NCI-H2196 (cell line): ENCODE measurements at regions not wholly inside any gene's neighbourhood (a gene's known extent, or its start where the extent isn't known, plus 50 kb on each side); places are given as distances from the start of the nearest gene placed in this dataset.

Experiments
- DNase-seq: peaks from one replicate; lab custom pipeline; 2025; ENCODE audit not compliant: unreplicated experiment; lab: John Stamatoyannopoulos, UW

DNA sequence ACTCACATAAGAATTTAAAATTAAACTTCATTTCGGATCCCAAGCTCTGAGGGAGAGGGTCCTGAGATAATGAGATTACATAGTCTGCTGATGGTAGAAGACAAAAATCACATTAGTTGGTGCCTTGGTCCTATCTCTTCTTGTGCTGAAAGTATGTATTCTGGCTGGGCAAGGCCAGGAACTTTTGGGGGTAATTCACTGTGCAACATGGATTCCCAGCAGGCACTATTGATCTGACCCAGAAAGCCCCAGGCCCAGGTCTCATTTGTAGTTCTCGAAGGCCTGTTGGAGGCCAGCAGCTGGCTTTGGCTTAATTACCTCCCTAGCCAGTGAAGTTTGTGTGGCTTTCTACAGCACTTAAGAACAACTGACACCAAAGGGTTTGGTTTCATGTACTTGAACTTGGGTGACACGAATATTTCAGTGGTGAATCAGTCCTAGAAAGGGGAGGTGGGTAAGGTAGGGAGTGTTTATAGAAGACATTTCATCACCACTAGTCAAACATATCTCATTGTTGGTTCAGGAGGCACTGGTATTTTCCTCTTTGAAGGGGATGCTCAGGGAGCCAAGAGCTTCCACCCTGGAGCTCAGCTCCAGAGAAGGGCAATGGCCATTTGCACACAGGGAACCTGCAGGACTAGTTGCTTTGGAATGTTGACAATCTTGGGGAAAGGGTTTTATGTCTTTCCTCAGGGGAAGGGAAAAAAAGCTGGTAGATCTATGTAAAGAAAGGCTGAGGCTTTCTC is 217.8 kb downstream of the OSR1 start:
- DNase-seq, result peak; percentile 87

- DNase-seq, result no peak
Measured at GRCh38 chr2:19139386-19139785, 219.0 kb downstream of the OSR1 start.

DNA sequence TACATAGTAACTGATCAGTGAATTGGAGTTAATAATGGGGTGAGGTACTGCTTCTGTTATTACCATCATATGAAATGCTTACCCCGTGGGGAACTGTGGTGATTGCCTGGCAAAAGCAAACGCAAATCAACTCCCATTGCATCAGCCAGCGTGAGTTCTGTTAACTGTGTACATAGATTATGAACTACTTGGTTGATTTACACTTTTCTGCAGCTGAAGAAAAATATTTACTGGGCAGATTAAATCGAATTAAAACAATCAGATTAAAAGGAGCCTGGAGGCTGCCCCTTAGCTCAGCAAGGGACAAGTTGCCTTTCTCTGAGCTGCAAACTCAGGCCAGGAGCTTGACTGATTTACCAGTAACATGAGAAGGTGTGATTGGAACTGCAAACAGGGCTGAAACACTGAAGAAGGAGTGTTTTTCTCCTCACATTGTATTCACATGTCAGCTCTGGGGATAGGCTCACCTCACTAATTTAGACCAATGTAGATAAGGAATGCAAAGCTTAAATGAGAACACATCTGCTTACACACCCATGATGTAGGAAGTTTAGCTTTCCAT is 220.1 kb downstream of the OSR1 start:
- DNase-seq, result peak; percentile 26

DNA sequence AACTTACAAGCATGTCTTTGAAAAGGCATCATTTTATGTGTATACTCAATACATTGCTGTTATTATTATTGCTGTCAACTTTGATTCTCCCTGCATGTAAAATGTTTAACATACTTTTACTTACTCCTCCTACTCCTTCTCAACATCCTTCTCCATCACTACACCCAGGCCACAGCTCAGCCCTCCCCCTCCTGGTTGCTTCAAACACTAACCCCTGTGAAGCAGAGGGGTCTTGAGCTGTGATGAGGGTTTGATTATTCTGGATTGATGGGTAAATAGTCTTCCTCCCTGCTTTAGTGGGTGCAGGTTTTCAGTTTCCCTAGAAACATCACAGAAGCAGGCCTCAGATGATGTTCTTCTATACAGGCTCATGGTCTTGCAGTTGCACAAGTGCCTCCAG is 221.0 kb downstream of the OSR1 start:
- DNase-seq, result no peak

DNA sequence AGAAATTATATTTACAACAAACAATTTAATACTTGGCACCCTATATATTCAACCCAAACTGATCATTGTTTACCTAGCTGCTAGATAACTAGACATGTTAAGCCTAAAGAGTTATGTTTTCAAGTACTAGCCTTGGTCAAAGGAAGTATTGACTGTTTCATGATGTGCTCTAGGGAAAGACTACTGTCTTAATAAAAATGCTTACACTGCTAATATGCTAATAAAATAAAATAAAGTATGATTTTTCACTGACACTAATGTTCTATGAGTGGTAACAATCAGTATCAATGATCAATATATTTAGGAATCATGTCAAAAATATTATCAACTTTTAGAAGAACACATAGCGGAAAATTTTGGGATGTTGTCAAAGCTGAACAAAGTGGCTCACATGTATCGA is 225.5 kb downstream of the OSR1 start:
- DNase-seq, result no peak

DNA sequence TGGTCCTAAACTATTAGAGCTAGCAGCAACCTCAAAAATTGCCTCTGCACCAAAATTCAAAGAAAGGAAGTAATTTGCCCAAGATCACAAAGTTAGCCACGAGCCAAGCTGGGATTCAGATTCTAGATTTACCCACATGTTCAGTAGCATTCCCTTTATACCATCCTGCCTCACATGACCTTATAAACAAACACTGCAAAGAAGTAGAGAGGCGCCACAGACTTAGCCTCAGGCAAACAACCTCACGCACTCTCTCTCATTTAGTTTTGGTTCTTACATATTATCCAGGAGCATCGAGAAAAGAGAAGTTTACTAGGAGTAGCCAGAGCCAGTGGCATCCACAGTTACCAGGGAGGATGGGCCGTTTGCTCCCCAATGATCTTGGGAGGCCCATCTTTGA is 226.6 kb downstream of the OSR1 start:
- DNase-seq, result no peak

DNA sequence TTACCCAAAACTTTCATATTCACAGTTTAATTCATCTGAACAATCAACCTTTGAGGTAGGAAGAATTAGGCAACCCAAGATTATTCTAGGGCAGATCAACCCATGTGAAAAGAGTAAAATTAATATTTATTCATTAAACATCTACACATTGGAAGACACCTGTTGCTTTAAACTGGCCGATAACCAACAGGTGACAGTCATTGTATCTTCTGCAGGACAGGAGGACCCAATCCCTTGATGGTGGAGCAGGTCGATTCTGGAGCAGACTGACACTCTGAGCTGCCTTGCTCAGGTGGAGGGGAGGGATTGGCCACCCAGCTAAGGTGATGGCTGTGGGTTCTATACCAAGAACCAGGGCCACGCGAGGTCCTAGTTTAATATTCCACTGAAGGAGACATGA is 230.3 kb downstream of the OSR1 start:
- DNase-seq, result no peak

DNA sequence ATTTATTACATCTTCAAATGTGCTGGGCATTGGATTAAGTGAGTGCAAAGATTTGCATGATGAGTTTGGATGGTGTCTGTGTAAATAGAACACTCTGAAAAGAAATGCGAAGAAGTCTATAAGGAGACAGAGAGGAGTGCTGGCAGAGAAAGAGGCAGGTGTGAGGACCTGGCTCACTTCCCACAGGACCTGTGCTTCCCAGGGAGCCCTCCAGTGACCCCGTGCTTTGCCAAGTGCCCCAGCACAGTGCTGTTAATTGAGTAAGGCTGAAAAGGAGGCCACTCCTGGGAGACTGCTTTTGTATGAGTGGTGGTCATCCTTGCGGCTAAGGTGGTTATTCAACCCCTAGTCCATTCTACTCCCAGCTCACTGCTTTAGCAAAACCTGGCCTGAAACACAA is 230.8 kb downstream of the OSR1 start:
- DNase-seq, result peak; percentile 22

- no peak for DNase-seq
Measured at GRCh38 chr2:19125901-19126680, 232.3 kb downstream of the OSR1 start.

- DNase-seq, result no peak
Measured at GRCh38 chr2:19124135-19124534, 234.3 kb downstream of the OSR1 start.

DNA sequence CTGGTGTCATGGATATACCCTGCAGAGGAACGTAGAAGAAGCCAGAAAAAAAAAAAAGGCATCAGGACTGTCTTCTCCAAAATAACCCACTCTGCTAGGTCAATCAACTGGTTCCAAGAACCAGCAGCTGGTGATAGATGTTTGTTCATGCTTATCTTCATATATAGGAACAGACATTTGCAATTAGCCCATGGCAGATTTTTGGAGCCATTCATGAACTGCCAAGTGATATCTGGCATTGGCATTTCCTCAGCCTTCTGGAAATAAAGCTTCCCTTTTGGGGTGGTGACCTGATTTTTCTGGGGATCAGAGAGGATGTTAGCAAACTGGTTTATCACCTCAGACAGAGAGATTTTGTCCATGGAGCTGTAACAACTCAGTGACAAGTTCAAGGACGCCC is 234.9 kb downstream of the OSR1 start:
- no peak for DNase-seq

- no peak for DNase-seq
Measured at GRCh38 chr2:19122220-19122619, 236.2 kb downstream of the OSR1 start.

GRCh38 chr2:19120941-19121750 is 237.3 kb downstream of the OSR1 start:
- no peak for DNase-seq

- DNase-seq, result no peak
Measured at GRCh38 chr2:19120181-19120580, 238.2 kb downstream of the OSR1 start.

GRCh38 chr2:19119326-19120001 is 239.0 kb downstream of the OSR1 start:
- no peak for DNase-seq

DNA sequence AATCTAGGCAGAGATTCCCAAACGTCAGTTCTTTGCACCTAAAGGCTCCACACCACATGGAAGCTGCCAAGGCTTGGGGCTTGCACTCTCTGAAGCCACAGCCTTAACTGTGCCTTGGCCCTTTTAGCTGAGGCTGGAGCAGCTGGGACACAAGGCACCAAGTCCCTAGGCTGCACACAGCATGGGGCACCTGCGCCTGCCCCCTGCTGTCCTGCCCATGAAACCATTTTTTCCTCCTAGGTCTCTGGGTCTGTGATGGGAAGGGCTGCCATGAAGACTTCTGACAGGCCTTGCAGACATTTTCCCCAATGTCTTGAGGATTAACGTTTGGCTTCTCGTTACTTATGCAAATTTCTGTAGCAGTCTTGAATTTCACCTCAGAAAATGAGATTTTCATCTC is 241.5 kb downstream of the OSR1 start:
- no peak for DNase-seq

- DNase-seq, result no peak
Measured at GRCh38 chr2:19114754-19115231, 243.6 kb downstream of the OSR1 start.

DNA sequence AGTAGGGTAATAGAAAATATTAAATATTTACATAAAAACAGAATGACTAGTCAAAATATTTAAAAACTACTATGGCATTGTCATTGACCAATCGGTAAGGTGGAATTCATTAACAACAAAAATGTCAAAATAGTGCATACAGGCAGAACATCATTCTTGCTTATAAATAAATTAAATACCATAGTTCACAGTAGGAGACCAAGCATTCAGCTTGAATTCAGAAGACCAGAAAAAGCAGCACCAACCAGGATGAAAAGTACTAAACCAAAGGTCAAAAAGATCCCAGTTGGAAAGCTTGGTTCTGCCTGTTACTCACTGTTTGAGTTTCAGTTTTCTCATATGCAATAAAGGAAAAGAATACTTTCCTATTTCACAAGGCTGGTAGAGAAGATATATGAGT is 244.3 kb downstream of the OSR1 start:
- DNase-seq, result no peak

- no peak for DNase-seq
Measured at GRCh38 chr2:19111354-19111753, 247.1 kb downstream of the OSR1 start.

DNA sequence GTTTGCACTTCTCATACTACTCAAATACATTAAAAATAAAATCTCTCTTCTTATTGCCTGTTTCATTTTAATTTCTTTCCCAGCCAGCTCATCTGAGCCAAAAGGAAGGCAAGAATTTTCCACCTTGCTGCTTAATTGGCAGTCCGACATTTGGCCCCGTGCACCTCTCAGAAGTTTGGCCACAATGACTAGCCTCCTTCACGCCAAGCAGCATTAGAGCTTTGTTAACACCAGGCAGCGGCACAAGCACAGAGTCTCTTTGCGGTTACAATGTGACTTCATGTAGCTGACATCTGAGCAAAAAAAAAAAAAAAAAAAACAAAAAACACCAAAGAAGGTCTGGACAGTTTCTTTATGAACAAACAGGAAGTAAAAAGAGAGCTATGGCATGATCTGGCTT is 248.9 kb downstream of the OSR1 start:
- DNase-seq, result no peak

DNA sequence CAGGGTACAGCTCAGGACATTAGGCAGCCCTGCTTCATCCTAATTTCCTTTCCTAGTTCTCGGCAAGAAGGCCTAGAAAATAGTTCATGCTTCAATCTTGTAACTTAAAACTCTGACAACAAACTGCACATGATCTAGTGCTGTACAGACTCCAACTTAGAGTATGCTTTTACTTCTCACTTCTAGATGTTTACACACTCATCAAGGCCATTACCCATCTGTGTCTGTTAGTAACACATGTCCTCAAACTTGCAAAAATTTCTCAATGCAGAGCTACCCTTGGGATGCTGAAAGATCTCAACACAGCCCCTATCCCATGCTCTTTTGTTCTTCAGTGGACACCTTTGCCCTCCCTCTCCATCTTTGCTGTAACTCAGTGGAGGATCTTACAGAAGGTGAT is 252.0 kb downstream of the OSR1 start:
- DNase-seq, result no peak
